Lower leg skin (tissue), 4 donors: ENCODE measurements at regions not wholly inside any gene's neighbourhood (a gene's known extent, or its start where the extent isn't known, plus 50 kb on each side); places are given as distances from the start of the nearest gene placed in this dataset.

Experiments
- DNase-seq, 2 donors: peaks; one replicate each; pipeline ENCODE4 v3.0.0-alpha.2; 2019; ENCODE audit warnings: low spot score in 2 of 2
- H3K4me3 ChIP-seq: fragments of 200-600 bp; sonication (generic); 2 replicates; pipeline ENCODE4 v1.5.1; 2017; ENCODE audit warnings: mild to moderate bottlenecking, low read depth; ENCODE audit not compliant: poor library complexity, severe bottlenecking
- CTCF ChIP-seq, 3 donors: fragments of 450-650 bp; IDR thresholded peaks; one replicate each; pipeline ENCODE4 v1.5.1; 2016; ENCODE audit warnings: antibody characterized with exemption in 3 of 3, mild to moderate bottlenecking in 3 of 3, moderate library complexity in 2 of 3
- POLR2A ChIP-seq, 2 donors: fragments of 450-650 bp; IDR thresholded peaks; one replicate each; pipeline ENCODE4 v1.6.1; 2016 to 2017; ENCODE audit warnings: antibody characterized with exemption in 2 of 2, mild to moderate bottlenecking in 1 of 2, moderate library complexity in 1 of 2
- WGBS, 2 donors: methylation state at CpG; one replicate each; pipeline ENCODE4 v1.1.5; 2018; 5-methylcytosine and 5-hydroxymethylcytosine counted together
- intact Hi-C: fragments of 100-400 bp; cut with DNase I; formaldehyde crosslinking; loops from one replicate; pipeline ENCODE4 v1.15.0; 2023; ENCODE audit warnings: low total_unique reads

- TF ChIP-seq CTCF (IDR thresholded peaks at IDR 0.05) = no peak
- no peak for TF ChIP-seq POLR2A (IDR thresholded peaks at IDR 0.05)
- WGBS, 2 donors = 93 to 100% methylated on average over 1 of the region's 1 CpG
- intact Hi-C loops = no loop called here
- no peak for DNase-seq
- no peak overlapping the region for H3K4me3 ChIP-seq
Observed at GRCh38 chr4:81970454-81970853, 403.3 kb downstream of the HNRNPD start.

- WGBS, 2 donors = 13 to 46% methylated on average over 2 of the region's 2 CpGs
- DNase-seq = no peak
- TF ChIP-seq CTCF (IDR thresholded peaks at IDR 0.05) = no peak
- TF ChIP-seq POLR2A (IDR thresholded peaks at IDR 0.05) = no peak
- intact Hi-C loops = no loop called here
- no peak overlapping the region for H3K4me3 ChIP-seq
Observed at GRCh38 chr4:81966676-81967075, 407.1 kb downstream of the HNRNPD start.

GRCh38 chr4:81965911-81966310, 407.9 kb downstream of the HNRNPD start:
- H3K4me3 ChIP-seq = no peak overlapping the region
- WGBS, 2 donors = 76 to 84% methylated on average over 5 of the region's 5 CpGs
- intact Hi-C loops = no loop called here
- TF ChIP-seq CTCF (IDR thresholded peaks at IDR 0.05) = no peak
- TF ChIP-seq POLR2A (IDR thresholded peaks at IDR 0.05) = no peak
- DNase-seq = no peak

GRCh38 chr4:81965454-81965853, 408.3 kb downstream of the HNRNPD start:
- no peak for DNase-seq
- intact Hi-C loops = no loop called here

GRCh38 chr4:81963763-81964020, 410.1 kb downstream of the HNRNPD start:
- DNase-seq = no peak
- intact Hi-C loops = no loop called here
- no peak overlapping the region for H3K4me3 ChIP-seq
- TF ChIP-seq CTCF (IDR thresholded peaks at IDR 0.05) = no peak
- no peak for TF ChIP-seq POLR2A (IDR thresholded peaks at IDR 0.05)

More at GRCh38 chr4:81965454-81965853, 408.3 kb downstream of the HNRNPD start:
- no peak for TF ChIP-seq CTCF (IDR thresholded peaks at IDR 0.05)
- no peak for TF ChIP-seq POLR2A (IDR thresholded peaks at IDR 0.05)
- no peak overlapping the region for H3K4me3 ChIP-seq
- 93% methylated on average over 1 of the region's 1 CpG for WGBS, 2 donors

- intact Hi-C loops = no loop called here
- TF ChIP-seq POLR2A (IDR thresholded peaks at IDR 0.05) = no peak
- TF ChIP-seq CTCF (IDR thresholded peaks at IDR 0.05) = no peak
- no peak overlapping the region for H3K4me3 ChIP-seq
- WGBS, 2 donors = 93 to 98% methylated on average over 1 of the region's 1 CpG
- no peak for DNase-seq
Observed at GRCh38 chr4:81963015-81963762, 410.6 kb downstream of the HNRNPD start.
